ENCODE measurements at regions not wholly inside any gene's neighbourhood (a gene's known extent, or its start where the extent isn't known, plus 50 kb on each side); places are given as distances from the start of the nearest gene placed in this dataset.

DNA sequence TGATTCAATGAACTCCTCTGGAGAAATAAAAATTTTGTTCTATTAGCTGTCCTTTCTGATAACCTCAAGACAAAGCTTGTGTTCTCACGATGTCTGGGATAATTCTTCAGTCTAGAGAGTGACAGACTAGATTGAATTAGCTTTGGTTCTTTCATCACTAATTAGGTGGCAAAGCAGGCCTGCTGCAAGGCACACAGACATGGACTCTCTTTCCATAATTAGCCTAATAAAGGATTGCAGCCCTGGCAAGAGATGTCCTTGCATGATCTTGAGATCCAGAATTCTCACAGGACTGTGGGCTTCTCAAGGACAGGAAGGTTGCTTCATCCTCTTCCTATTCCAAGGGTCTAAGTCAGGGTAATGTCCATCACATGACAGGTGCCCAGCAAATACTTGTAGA is 245.6 kb upstream of the ZC3H12C start:
- TF ChIP-seq, protein P1, sequence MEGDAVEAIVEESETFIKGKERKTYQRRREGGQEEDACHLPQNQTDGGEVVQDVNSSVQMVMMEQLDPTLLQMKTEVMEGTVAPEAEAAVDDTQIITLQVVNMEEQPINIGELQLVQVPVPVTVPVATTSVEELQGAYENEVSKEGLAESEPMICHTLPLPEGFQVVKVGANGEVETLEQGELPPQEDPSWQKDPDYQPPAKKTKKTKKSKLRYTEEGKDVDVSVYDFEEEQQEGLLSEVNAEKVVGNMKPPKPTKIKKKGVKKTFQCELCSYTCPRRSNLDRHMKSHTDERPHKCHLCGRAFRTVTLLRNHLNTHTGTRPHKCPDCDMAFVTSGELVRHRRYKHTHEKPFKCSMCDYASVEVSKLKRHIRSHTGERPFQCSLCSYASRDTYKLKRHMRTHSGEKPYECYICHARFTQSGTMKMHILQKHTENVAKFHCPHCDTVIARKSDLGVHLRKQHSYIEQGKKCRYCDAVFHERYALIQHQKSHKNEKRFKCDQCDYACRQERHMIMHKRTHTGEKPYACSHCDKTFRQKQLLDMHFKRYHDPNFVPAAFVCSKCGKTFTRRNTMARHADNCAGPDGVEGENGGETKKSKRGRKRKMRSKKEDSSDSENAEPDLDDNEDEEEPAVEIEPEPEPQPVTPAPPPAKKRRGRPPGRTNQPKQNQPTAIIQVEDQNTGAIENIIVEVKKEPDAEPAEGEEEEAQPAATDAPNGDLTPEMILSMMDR (IDR thresholded peaks at IDR 0.05), result no peak
- no peak for TF ChIP-seq YY1 (IDR thresholded peaks at IDR 0.05; ENCODE audit: low read depth)
- TF ChIP-seq, protein P2, sequence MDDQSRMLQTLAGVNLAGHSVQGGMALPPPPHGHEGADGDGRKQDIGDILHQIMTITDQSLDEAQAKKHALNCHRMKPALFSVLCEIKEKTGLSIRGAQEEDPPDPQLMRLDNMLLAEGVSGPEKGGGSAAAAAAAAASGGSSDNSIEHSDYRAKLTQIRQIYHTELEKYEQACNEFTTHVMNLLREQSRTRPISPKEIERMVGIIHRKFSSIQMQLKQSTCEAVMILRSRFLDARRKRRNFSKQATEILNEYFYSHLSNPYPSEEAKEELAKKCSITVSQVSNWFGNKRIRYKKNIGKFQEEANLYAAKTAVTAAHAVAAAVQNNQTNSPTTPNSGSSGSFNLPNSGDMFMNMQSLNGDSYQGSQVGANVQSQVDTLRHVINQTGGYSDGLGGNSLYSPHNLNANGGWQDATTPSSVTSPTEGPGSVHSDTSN (IDR thresholded peaks at IDR 0.05), result no peak
- TF ChIP-seq, protein P3, sequence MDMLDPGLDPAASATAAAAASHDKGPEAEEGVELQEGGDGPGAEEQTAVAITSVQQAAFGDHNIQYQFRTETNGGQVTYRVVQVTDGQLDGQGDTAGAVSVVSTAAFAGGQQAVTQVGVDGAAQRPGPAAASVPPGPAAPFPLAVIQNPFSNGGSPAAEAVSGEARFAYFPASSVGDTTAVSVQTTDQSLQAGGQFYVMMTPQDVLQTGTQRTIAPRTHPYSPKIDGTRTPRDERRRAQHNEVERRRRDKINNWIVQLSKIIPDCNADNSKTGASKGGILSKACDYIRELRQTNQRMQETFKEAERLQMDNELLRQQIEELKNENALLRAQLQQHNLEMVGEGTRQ (IDR thresholded peaks at IDR 0.05; ENCODE audit: borderline replicate concordance, low read depth, low read length), result no peak
- TF ChIP-seq, protein P4, sequence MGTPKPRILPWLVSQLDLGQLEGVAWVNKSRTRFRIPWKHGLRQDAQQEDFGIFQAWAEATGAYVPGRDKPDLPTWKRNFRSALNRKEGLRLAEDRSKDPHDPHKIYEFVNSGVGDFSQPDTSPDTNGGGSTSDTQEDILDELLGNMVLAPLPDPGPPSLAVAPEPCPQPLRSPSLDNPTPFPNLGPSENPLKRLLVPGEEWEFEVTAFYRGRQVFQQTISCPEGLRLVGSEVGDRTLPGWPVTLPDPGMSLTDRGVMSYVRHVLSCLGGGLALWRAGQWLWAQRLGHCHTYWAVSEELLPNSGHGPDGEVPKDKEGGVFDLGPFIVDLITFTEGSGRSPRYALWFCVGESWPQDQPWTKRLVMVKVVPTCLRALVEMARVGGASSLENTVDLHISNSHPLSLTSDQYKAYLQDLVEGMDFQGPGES (IDR thresholded peaks at IDR 0.05; ENCODE audit: low read depth, low read length), result no peak
- no peak for TF ChIP-seq EP300 (IDR thresholded peaks at IDR 0.05; ENCODE audit: borderline replicate concordance in 1 of 2, low read depth in 1 of 2, low read length in 1 of 2)
- no peak for TF ChIP-seq EZH2phosphoT487 (IDR thresholded peaks at IDR 0.05; ENCODE audit: borderline replicate concordance, low read depth)
- TF ChIP-seq RFX5 (IDR thresholded peaks at IDR 0.05; ENCODE audit: low read length), result no peak
- TF ChIP-seq FOXJ3 (CRISPR knock-in tag; IDR thresholded peaks at IDR 0.05), result no peak
- TF ChIP-seq TAF1 (IDR thresholded peaks at IDR 0.05; ENCODE audit: borderline replicate concordance, low read depth, low read length), result no peak

Data from SK-N-SH (cell line).